NCI-H446 (cell line): ENCODE measurements at regions not wholly inside any gene's neighbourhood (a gene's known extent, or its start where the extent isn't known, plus 50 kb on each side); places are given as distances from the start of the nearest gene placed in this dataset.
"Not testable (repeated sequence)": the region's sequence is repeated elsewhere in the genome, so short reads cannot be mapped to it uniquely, and the experiment has no call there.

Experiments used
- DNase-seq, 2 experiments: peaks; one replicate each; lab custom pipeline; 2025; lab: John Stamatoyannopoulos, UW

GRCh38 chr11:25515576-25515975, 816.4 kb upstream of the ANO3 start:
- DNase-seq = no peak

GRCh38 chr11:25520459-25520858, 811.5 kb upstream of the ANO3 start:
- no peak for DNase-seq

GRCh38 chr11:25527841-25528240, 804.1 kb upstream of the ANO3 start:
- no peak for DNase-seq

- no peak for DNase-seq
Observed at GRCh38 chr11:25529572-25529971, 802.4 kb upstream of the ANO3 start.

- no peak for DNase-seq
Observed at GRCh38 chr11:25535467-25536272, 796.3 kb upstream of the ANO3 start.

GRCh38 chr11:25536289-25536688, 795.6 kb upstream of the ANO3 start:
- no peak for DNase-seq

GRCh38 chr11:25537393-25537792, 794.5 kb upstream of the ANO3 start:
- no peak for DNase-seq

- no peak for DNase-seq
Observed at GRCh38 chr11:25547292-25547691, 784.6 kb upstream of the ANO3 start.

- no peak for DNase-seq
Observed at GRCh38 chr11:25562417-25562816, 769.5 kb upstream of the ANO3 start.

- no peak for DNase-seq
Observed at GRCh38 chr11:25565846-25566245, 766.1 kb upstream of the ANO3 start.

- DNase-seq = no peak
Observed at GRCh38 chr11:25566298-25567200, 765.4 kb upstream of the ANO3 start.

GRCh38 chr11:25576320-25576719, 755.6 kb upstream of the ANO3 start:
- no peak for DNase-seq

- not testable (repeated sequence) for DNase-seq
Observed at GRCh38 chr11:25579554-25579953, 752.4 kb upstream of the ANO3 start.

GRCh38 chr11:25583596-25583995, 748.3 kb upstream of the ANO3 start:
- DNase-seq = no peak

- DNase-seq = no peak
Observed at GRCh38 chr11:25587496-25587895, 744.4 kb upstream of the ANO3 start.

- DNase-seq = no peak
Observed at GRCh38 chr11:25593221-25593620, 738.7 kb upstream of the ANO3 start.

GRCh38 chr11:25596701-25597100, 735.2 kb upstream of the ANO3 start:
- no peak for DNase-seq

GRCh38 chr11:25597696-25598095, 734.2 kb upstream of the ANO3 start:
- DNase-seq = no peak

- no peak for DNase-seq
Observed at GRCh38 chr11:25602149-25602548, 729.8 kb upstream of the ANO3 start.

GRCh38 chr11:25602959-25603358, 729.0 kb upstream of the ANO3 start:
- DNase-seq = no peak

- DNase-seq = no peak
Observed at GRCh38 chr11:25612806-25613205, 719.1 kb upstream of the ANO3 start.

GRCh38 chr11:25613451-25613850, 718.5 kb upstream of the ANO3 start:
- no peak for DNase-seq

GRCh38 chr11:25613865-25614264, 718.1 kb upstream of the ANO3 start:
- no peak for DNase-seq
